Breast epithelium (tissue), 3 donors: ENCODE measurements at regions not wholly inside any gene's neighbourhood (a gene's known extent, or its start where the extent isn't known, plus 50 kb on each side); places are given as distances from the start of the nearest gene placed in this dataset.

Source experiments
- CTCF ChIP-seq, 3 donors: fragments of 450-650 bp; IDR thresholded peaks; one replicate each; pipeline ENCODE4 v1.5.1; 2016 to 2017; ENCODE audit warnings: antibody characterized with exemption in 3 of 3, mild to moderate bottlenecking in 3 of 3, moderate library complexity in 3 of 3
- POLR2A ChIP-seq: fragments of 450-650 bp; IDR thresholded peaks from one replicate; pipeline ENCODE4 v1.6.1; 2016; ENCODE audit warnings: antibody characterized with exemption, mild to moderate bottlenecking, moderate library complexity
- POLR2AphosphoS5 ChIP-seq, 3 donors: sonication (generic); formaldehyde crosslinking; IDR thresholded peaks; one replicate each; pipeline ENCODE4 v1.6.1; 2017; ENCODE audit warnings: antibody characterized with exemption in 3 of 3

- TF ChIP-seq CTCF (IDR thresholded peaks at IDR 0.05) (no peak), POLR2A (no peak), POLR2AphosphoS5 (IDR thresholded peaks at IDR 0.05) (no peak)
Observed at GRCh38 chr2:64722291-64723044, 68.8 kb upstream of the SERTAD2 start.
